ENCODE measurements at regions not wholly inside any gene's neighbourhood (a gene's known extent, or its start where the extent isn't known, plus 50 kb on each side); places are given as distances from the start of the nearest gene placed in this dataset.

DNA sequence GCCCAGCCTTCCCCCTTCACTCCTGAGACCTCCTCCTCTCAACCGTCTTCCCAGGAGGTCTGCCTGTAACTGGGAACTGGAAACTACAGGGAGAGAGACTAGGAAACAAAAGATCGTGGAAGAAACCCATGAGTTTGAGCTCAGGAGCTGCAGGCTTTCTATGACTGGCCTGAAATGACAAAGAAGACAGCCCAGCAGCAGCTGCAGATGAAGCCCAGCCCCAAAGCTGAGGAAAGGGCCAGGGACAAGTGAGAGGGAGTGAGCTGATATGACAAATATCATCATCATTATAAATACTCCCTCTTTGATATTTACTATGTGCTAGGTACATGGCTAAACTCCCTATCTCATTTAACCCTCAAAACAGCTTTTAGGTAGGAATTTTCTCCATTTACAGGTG lies 142.6 kb upstream of the CTTNBP2NL start:
- TF ChIP-seq, protein P1, sequence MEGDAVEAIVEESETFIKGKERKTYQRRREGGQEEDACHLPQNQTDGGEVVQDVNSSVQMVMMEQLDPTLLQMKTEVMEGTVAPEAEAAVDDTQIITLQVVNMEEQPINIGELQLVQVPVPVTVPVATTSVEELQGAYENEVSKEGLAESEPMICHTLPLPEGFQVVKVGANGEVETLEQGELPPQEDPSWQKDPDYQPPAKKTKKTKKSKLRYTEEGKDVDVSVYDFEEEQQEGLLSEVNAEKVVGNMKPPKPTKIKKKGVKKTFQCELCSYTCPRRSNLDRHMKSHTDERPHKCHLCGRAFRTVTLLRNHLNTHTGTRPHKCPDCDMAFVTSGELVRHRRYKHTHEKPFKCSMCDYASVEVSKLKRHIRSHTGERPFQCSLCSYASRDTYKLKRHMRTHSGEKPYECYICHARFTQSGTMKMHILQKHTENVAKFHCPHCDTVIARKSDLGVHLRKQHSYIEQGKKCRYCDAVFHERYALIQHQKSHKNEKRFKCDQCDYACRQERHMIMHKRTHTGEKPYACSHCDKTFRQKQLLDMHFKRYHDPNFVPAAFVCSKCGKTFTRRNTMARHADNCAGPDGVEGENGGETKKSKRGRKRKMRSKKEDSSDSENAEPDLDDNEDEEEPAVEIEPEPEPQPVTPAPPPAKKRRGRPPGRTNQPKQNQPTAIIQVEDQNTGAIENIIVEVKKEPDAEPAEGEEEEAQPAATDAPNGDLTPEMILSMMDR (IDR thresholded peaks at IDR 0.05) = no peak
- no peak for TF ChIP-seq POLR2A (IDR thresholded peaks at IDR 0.05)

Data from prostate gland (tissue), 2 donors.